Keratinocyte (primary cell): ENCODE measurements at regions not wholly inside any gene's neighbourhood (a gene's known extent, or its start where the extent isn't known, plus 50 kb on each side); places are given as distances from the start of the nearest gene placed in this dataset.

Experiments used
- CTCF ChIP-seq, 3 experiments: IDR thresholded peaks in 1 of 3; conservative IDR thresholded peaks in 1 of 3; optimal IDR thresholded peaks in 1 of 3; 2 replicates in 2 of 3; 3 replicates in 1 of 3; pipeline versions ENCODE3 to v1.5.1; 2011; ENCODE audit warnings: low read length in 3 of 3, mild to moderate bottlenecking in 3 of 3, moderate library complexity in 2 of 3, control low read depth in 1 of 3, inconsistent platforms in 1 of 3; ENCODE audit not compliant: insufficient read depth in 2 of 3; ENCODE audit errors: extremely low read depth in 1 of 3
- EZH2 ChIP-seq: IDR thresholded peaks from one replicate; pipeline ENCODE4 v1.6.1; 2012; ENCODE audit warnings: inconsistent platforms, mild to moderate bottlenecking, low read length, moderate library complexity

GRCh38 chr15:92848852-92849598, 51.1 kb upstream of the CHD2 start:
- TF ChIP-seq CTCF (optimal IDR thresholded peaks at IDR 0.05 in 1 of 3, IDR thresholded peaks at IDR 0.05 in 1 of 3, conservative IDR thresholded peaks at IDR 0.05 in 1 of 3; ENCODE audit: extremely low read depth in 1 of 3, insufficient read depth in 2 of 3, low read length in 3 of 3) = no peak
- TF ChIP-seq EZH2 = no peak
